Astrocyte of the hippocampus (primary cell): ENCODE measurements at regions not wholly inside any gene's neighbourhood (a gene's known extent, or its start where the extent isn't known, plus 50 kb on each side); places are given as distances from the start of the nearest gene placed in this dataset.
"Not testable (repeated sequence)": the region's sequence is repeated elsewhere in the genome, so short reads cannot be mapped to it uniquely, and the experiment has no call there.

Experiments
- DNase-seq: peaks from one replicate; pipeline ENCODE4 v3.0.0; 2011; ENCODE audit warnings: low read depth, low spot score

DNA sequence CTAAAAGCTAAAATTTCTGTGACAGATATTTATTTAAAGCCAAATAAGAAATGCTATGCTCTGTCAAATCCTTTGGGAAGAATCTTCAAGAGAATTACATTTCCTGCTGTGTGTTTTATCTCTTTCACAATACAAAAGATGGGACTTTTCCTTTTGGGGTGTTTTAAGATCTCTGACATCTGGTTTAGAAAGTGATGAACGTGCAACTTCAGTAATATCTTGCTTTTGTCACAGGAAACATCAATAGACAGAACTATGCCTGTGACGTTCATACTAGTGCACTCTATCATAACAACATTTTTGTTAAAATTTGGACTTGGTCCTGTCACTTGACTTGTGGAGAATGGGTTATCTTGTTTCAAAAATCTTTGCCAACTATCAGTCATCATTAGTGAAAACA is 195.7 kb upstream of the KCNMB2 start:
- no peak for DNase-seq

DNA sequence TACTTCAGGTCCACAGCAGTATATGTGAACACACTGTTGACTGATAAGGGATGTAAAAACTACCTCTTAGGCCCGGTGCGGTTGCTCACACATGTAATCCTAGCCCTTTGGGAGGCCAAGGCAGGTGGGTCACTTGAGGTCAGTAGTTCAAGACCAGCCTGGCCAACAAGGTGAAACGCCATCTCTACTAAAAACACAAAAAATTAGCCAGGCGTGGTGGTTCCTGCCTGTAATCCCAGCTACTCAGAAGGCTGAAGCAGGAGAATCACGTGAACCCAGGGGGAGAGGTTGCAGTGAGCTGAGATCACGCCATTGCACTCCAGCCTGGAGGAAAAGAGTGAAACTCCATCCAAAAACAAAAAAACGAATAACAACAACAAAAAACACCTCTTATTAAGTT is 194.6 kb upstream of the KCNMB2 start:
- no peak for DNase-seq

- peak; percentile 27 for DNase-seq
Observed at GRCh38 chr3:178342111-178342510, 194.1 kb upstream of the KCNMB2 start.

DNA sequence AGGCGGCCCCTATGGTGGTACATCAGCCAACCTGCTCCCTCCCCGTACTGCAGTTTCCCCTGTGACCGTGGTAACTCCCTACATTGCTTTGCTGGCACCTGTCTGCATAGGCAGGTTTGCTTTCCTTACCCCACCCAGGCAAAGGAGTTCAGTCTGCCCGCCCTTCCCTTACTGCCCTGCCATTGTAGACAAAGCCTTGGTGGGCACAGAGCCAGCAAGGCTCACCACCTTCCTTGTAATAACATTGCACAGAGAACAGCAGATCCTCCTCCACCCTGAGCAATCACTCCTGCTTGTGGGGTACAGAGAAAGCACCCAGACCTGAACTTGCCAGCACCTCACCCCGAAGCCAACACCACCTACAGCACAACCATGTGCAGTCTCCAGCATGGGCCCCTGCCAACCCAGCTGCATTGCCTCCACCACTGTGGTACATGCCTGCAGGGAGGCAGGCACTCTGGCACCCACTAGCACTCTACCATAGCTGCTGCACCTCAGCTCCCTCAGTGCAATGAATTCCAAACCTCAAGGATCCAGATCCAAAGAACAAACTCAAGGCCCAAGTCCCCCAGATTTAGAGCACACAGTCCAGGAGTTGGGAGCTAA is 192.7 kb upstream of the KCNMB2 start:
- no peak for DNase-seq

- no peak for DNase-seq
Observed at GRCh38 chr3:178345944-178346343, 190.3 kb upstream of the KCNMB2 start.

- not testable (repeated sequence) for DNase-seq
Observed at GRCh38 chr3:178348561-178349217, 187.5 kb upstream of the KCNMB2 start.

- not testable (repeated sequence) for DNase-seq
Observed at GRCh38 chr3:178349218-178349596, 187.0 kb upstream of the KCNMB2 start.

GRCh38 chr3:178350763-178351162 is 185.5 kb upstream of the KCNMB2 start:
- DNase-seq = no peak

- DNase-seq = peak; percentile 91
Observed at GRCh38 chr3:178352326-178353005, 183.8 kb upstream of the KCNMB2 start.

GRCh38 chr3:178353006-178353694 is 183.1 kb upstream of the KCNMB2 start:
- no peak for DNase-seq

GRCh38 chr3:178359728-178360127 is 176.5 kb upstream of the KCNMB2 start:
- no peak for DNase-seq

GRCh38 chr3:178363048-178363447 is 173.2 kb upstream of the KCNMB2 start:
- DNase-seq = not testable (repeated sequence)

GRCh38 chr3:178367817-178368617 is 168.2 kb upstream of the KCNMB2 start:
- DNase-seq = peak; percentile 64

- no peak for DNase-seq
Observed at GRCh38 chr3:178369006-178369405, 167.2 kb upstream of the KCNMB2 start.

DNA sequence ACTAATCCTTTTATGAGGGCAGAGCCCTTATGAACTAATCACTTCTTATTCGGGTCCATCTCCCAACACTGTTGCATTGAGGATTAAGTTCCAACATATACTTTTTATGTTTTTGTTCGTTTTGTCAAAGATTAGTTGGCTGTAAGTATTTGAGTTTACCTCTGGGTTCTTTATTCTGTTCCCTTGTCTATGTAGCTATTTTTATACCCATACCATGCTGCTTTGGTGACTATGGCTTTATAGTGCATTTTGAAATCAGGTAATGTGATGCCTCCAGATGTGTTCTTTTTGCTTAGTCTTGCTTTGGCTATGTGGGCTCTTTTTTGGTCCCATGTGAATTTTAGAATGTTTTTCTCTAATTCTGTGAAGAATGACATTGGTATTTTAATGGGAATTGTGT is 166.4 kb upstream of the KCNMB2 start:
- no peak for DNase-seq

DNA sequence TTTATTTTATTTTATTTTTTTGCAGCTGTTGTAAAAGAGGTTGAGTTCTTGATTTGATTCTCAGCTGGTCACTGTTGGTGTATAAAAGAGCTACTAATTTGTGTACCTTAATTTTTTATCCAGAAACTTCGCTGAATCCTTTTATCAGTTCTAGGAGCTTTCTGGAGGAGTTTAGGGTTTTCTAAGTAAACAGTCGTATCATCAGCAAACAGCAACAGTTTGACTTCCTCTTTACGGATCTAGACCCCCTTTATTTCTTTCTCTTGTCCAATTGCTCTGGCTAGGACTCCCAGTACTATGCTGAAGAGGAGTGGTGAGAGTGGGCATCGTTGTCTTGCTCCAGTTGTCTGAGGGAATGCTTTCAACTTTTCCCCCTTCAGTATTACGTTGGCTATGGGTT is 165.8 kb upstream of the KCNMB2 start:
- no peak for DNase-seq

GRCh38 chr3:178381555-178381954 is 154.7 kb upstream of the KCNMB2 start:
- no peak for DNase-seq

DNA sequence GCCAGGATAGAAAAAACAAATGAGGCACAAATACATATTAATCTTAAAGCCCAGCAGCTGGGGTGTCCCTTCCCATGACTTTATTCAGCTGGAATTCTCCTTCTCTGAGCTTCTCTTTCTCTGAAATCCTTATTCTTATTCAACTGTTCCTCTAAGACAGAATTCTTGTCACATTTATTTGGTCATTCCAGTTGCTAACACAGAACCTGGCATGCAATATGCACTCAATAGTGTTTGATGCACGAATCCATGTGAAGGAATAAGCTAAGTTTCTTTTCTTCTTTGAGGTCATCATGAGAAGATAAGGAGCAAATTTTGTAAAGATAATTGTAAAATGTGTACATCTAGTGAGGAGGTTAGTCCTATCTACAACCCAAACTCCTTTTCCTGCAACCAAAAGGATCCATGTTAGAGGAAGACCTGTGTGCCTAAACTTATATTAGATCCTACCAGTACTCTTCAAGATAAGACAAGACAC is 154.2 kb upstream of the KCNMB2 start:
- no peak for DNase-seq

DNA sequence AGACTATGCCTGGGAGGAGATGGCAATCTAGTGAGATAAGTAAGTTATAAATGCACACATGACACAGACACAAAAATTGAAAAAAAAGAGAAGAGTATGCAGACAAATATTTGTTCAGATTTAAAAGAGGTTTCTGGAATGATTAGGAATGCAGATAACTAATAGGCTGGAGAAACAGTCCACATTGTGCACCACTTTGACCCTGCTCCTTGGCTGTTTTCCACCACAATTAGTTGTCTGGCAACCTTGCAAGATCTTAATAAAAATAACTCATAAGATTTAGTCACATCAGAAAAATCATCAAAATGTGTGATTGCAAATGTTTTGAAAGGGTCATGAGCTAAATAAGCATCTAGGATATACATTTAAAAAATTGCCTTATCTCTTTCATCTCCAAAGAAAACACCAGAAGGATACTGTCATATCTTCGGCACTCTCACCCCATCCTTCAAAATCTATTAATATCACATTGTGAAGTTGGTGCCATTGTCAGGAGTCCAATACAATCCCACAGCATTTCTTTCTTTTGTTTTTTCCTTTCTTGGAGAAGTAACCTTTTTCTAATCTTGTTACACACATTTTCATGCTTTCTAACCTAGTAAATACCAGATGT is 153.7 kb upstream of the KCNMB2 start:
- peak; percentile 61 for DNase-seq

- DNase-seq = peak; percentile 32
Observed at GRCh38 chr3:178384321-178385230, 151.7 kb upstream of the KCNMB2 start.
